Parathyroid adenoma (tissue), 2 donors: ENCODE measurements at regions not wholly inside any gene's neighbourhood (a gene's known extent, or its start where the extent isn't known, plus 50 kb on each side); places are given as distances from the start of the nearest gene placed in this dataset.

Experiments used
- H2AFZ ChIP-seq: fragments of 300-600 bp; sonication (generic); one replicate; pipeline ENCODE4 v1.7.0; 2017; ENCODE audit warnings: antibody characterized with exemption, mild to moderate bottlenecking
- H3K27ac ChIP-seq: fragments of 300-600 bp; sonication (generic); one replicate; pipeline ENCODE4 v1.7.0; 2017
- H3K27me3 ChIP-seq: fragments of 300-600 bp; sonication (generic); one replicate; pipeline ENCODE4 v1.7.0; 2017; ENCODE audit warnings: low read length; ENCODE audit not compliant: control insufficient read depth, insufficient read depth
- H3K36me3 ChIP-seq: fragments of 300-600 bp; sonication (generic); one replicate; pipeline ENCODE4 v1.7.0; 2017; ENCODE audit warnings: low read length; ENCODE audit not compliant: control insufficient read depth, insufficient read depth
- H3K4me1 ChIP-seq: fragments of 300-600 bp; sonication (generic); one replicate; pipeline ENCODE4 v1.7.0; 2017; ENCODE audit warnings: control low read depth
- H3K4me2 ChIP-seq: fragments of 300-600 bp; sonication (generic); one replicate; pipeline ENCODE4 v1.7.0; 2017; ENCODE audit warnings: low read length
- H3K4me3 ChIP-seq: fragments of 300-600 bp; sonication (generic); one replicate; pipeline ENCODE4 v1.7.0; 2017; ENCODE audit warnings: low read depth, low read length
- H3K79me2 ChIP-seq: fragments of 300-600 bp; sonication (generic); one replicate; pipeline ENCODE4 v1.7.0; 2017; ENCODE audit warnings: control low read depth
- H3K9ac ChIP-seq: fragments of 300-600 bp; sonication (generic); one replicate; pipeline ENCODE4 v1.7.0; 2017; ENCODE audit warnings: mild to moderate bottlenecking
- H3K9me3 ChIP-seq: fragments of 300-600 bp; sonication (generic); one replicate; pipeline ENCODE4 v1.7.0; 2017; ENCODE audit warnings: low read length; ENCODE audit not compliant: control insufficient read depth
- CTCF ChIP-seq: fragments of 300-600 bp; sonication (generic); IDR thresholded peaks from one replicate; pipeline ENCODE4 v1.7.0; 2017; ENCODE audit warnings: antibody characterized with exemption, mild to moderate bottlenecking
- donor health status: primary hyperparathyroidism.

GRCh38 chr10:105989995-105990394, 1174.5 kb downstream of the SORCS1 start:
- Histone ChIP-seq H3K9me3 (no peaks in the 10 kb centered on the region), H2AFZ (no peak overlapping the region), H3K79me2 (no peaks in the 10 kb centered on the region), H3K4me2 (no peak overlapping the region), H3K27me3 (no peaks in the 10 kb centered on the region), H3K27ac (no peak overlapping the region), H3K9ac (no peak overlapping the region), H3K36me3 (no peaks in the 10 kb centered on the region), H3K4me3 (no peak overlapping the region), H3K4me1 (no peaks in the 10 kb centered on the region)
- no peak for TF ChIP-seq CTCF

GRCh38 chr10:105988848-105989247, 1175.7 kb downstream of the SORCS1 start:
- Histone ChIP-seq H3K4me3 (no peak overlapping the region), H3K9ac (no peak overlapping the region), H3K79me2 (no peaks in the 10 kb centered on the region), H3K36me3 (no peaks in the 10 kb centered on the region), H3K4me1 (no peaks in the 10 kb centered on the region), H3K27me3 (no peaks in the 10 kb centered on the region), H3K4me2 (no peak overlapping the region), H3K9me3 (no peaks in the 10 kb centered on the region), H2AFZ (no peak overlapping the region), H3K27ac (no peak overlapping the region)
- TF ChIP-seq CTCF: no peak

GRCh38 chr10:105986912-105987635, 1177.4 kb downstream of the SORCS1 start:
- H3K79me2 ChIP-seq: no peaks in the 10 kb centered on the region
- no peak overlapping the region for H3K9ac ChIP-seq
- no peak overlapping the region for H3K4me2 ChIP-seq
- no peak overlapping the region for H3K4me3 ChIP-seq
- H3K27ac ChIP-seq: no peak overlapping the region
- H3K9me3 ChIP-seq: no peaks in the 10 kb centered on the region
- TF ChIP-seq CTCF: no peak
- H3K27me3 ChIP-seq: no peaks in the 10 kb centered on the region
- H3K4me1 ChIP-seq: no peaks in the 10 kb centered on the region
- H2AFZ ChIP-seq: no peak overlapping the region
- H3K36me3 ChIP-seq: no peaks in the 10 kb centered on the region

GRCh38 chr10:105986486-105986885, 1178.0 kb downstream of the SORCS1 start:
- no peak for TF ChIP-seq CTCF
- no peaks in the 10 kb centered on the region for H3K4me1 ChIP-seq
- H3K79me2 ChIP-seq: no peaks in the 10 kb centered on the region
- no peaks in the 10 kb centered on the region for H3K9me3 ChIP-seq
- H3K4me2 ChIP-seq: no peak overlapping the region
- no peak overlapping the region for H3K27ac ChIP-seq
- no peak overlapping the region for H3K4me3 ChIP-seq
- no peaks in the 10 kb centered on the region for H3K27me3 ChIP-seq
- no peak overlapping the region for H3K9ac ChIP-seq
- H3K36me3 ChIP-seq: no peaks in the 10 kb centered on the region
- H2AFZ ChIP-seq: no peak overlapping the region

GRCh38 chr10:105982735-105983134, 1181.8 kb downstream of the SORCS1 start:
- Histone ChIP-seq H3K4me2 (no peak overlapping the region), H3K36me3 (no peaks in the 10 kb centered on the region), H3K4me1 (no peaks in the 10 kb centered on the region), H3K27ac (no peak overlapping the region), H3K79me2 (no peaks in the 10 kb centered on the region), H3K9me3 (no peaks in the 10 kb centered on the region), H3K27me3 (no peaks in the 10 kb centered on the region), H3K9ac (no peak overlapping the region), H2AFZ (no peak overlapping the region), H3K4me3 (no peak overlapping the region)
- no peak for TF ChIP-seq CTCF
